ACC112 (cell line): ENCODE measurements at regions not wholly inside any gene's neighbourhood (a gene's known extent, or its start where the extent isn't known, plus 50 kb on each side); places are given as distances from the start of the nearest gene placed in this dataset.

Source experiments
- H2AFZ ChIP-seq: fragments of 200-600 bp; sonication (generic); one replicate; pipeline ENCODE4 v1.6.0; 2017; ENCODE audit warnings: antibody characterized with exemption, low read length; ENCODE audit not compliant: unreplicated experiment
- H3K27ac ChIP-seq: fragments of 200-600 bp; sonication (generic); 2 replicates; pipeline ENCODE4 v1.5.1; 2014; ENCODE audit warnings: low read depth, mild to moderate bottlenecking, antibody characterized with exemption, low read length, moderate library complexity
- H3K27me3 ChIP-seq: fragments of 200-600 bp; sonication (generic); 2 replicates; pipeline ENCODE4 v1.6.1; 2014; ENCODE audit warnings: mild to moderate bottlenecking, antibody characterized with exemption, low read length, moderate library complexity, mixed read lengths; ENCODE audit not compliant: insufficient read depth
- H3K36me3 ChIP-seq: fragments of 200-600 bp; sonication (generic); 2 replicates; pipeline ENCODE4 v1.6.1; 2016; ENCODE audit warnings: mild to moderate bottlenecking, antibody characterized with exemption, low read length, moderate library complexity, mixed read lengths; ENCODE audit not compliant: insufficient read depth
- H3K4me1 ChIP-seq: fragments of 200-600 bp; sonication (generic); one replicate; pipeline ENCODE4 v1.6.1; 2016; ENCODE audit warnings: low read length, mixed read lengths; ENCODE audit not compliant: insufficient read depth, unreplicated experiment, control insufficient read depth
- H3K4me3 ChIP-seq: fragments of 200-600 bp; sonication (generic); 2 replicates; pipeline ENCODE4 v1.5.1; 2014; ENCODE audit warnings: mild to moderate bottlenecking, low read depth, low read length
- H3K79me2 ChIP-seq: fragments of 200-600 bp; sonication (generic); one replicate; pipeline ENCODE4 v1.6.0; 2016; ENCODE audit warnings: low read length; ENCODE audit not compliant: control insufficient read depth, unreplicated experiment, insufficient read depth

DNA sequence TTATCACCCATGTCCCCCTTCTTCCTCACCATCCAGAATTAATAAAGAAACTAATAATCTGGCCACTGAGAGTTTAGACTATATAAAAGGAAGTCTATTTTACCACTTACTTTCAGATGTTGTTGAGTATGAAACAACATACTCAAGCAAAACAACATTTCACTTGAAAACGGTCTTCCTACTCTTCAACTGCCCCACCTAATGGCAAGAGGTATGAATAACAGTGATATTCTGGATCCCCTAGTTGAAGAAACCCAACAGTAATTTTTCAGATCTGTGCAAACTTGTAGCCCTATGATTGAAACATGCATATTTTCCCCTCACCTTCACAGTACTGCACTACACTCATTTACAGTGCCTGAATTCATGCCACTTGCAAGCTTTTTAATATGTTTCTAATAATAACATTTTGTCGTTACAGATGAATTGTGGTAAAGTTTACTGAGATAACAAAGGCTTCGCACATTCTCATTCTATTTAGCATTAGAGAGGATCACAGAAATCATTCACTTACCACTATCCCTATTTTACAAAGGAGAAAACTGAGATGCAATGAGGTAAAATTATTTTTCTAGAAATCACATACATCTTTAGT, 267.9 kb upstream of the PDE4D start:
- no peaks in the 10 kb centered on the region for H3K27me3 ChIP-seq

DNA sequence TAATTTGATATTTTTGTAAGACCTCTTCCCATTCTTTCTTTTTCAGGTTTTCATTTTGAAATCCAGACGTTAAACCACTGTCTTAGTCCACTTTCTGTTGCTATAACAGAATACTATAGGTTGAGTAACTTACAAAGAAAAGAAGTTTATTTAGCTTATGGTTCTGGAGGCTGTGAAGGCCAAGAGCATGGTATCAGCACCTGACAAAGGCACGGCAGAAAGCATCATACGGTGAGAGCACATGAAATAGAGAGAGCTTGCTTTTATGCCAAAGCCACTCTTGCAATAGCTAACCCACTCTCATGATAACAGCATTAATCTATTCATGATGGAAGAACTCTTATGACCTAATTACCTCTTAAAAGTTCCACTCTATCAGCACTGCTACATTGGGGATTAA, 255.6 kb upstream of the PDE4D start:
- H3K36me3 ChIP-seq: no peaks in the 10 kb centered on the region
- no peak overlapping the region for H2AFZ ChIP-seq
- no peaks in the 10 kb centered on the region for H3K27me3 ChIP-seq
- H3K4me3 ChIP-seq: no peak overlapping the region
- no peaks in the 10 kb centered on the region for H3K79me2 ChIP-seq
- H3K4me1 ChIP-seq: no peaks in the 10 kb centered on the region
- no peak overlapping the region for H3K27ac ChIP-seq

More for the DNA sequence above, 267.9 kb upstream of the PDE4D start:
- Histone ChIP-seq H3K4me3 (no peak overlapping the region), H3K27ac (no peak overlapping the region), H2AFZ (no peak overlapping the region), H3K36me3 (no peaks in the 10 kb centered on the region), H3K4me1 (no peaks in the 10 kb centered on the region), H3K79me2 (no peaks in the 10 kb centered on the region)

- H3K79me2 ChIP-seq: no peaks in the 10 kb centered on the region
- no peak overlapping the region for H3K27ac ChIP-seq
- no peak overlapping the region for H3K4me3 ChIP-seq
- H2AFZ ChIP-seq: no peak overlapping the region
- no peaks in the 10 kb centered on the region for H3K36me3 ChIP-seq
- no peaks in the 10 kb centered on the region for H3K4me1 ChIP-seq
- H3K27me3 ChIP-seq: no peaks in the 10 kb centered on the region
Measured at GRCh38 chr5:60148366-60148765, 254.8 kb upstream of the PDE4D start.

GRCh38 chr5:60147791-60148190, 254.3 kb upstream of the PDE4D start:
- Histone ChIP-seq H3K79me2 (no peaks in the 10 kb centered on the region), H3K4me3 (no peak overlapping the region), H2AFZ (no peak overlapping the region), H3K27me3 (no peaks in the 10 kb centered on the region), H3K36me3 (no peaks in the 10 kb centered on the region), H3K4me1 (no peaks in the 10 kb centered on the region), H3K27ac (no peak overlapping the region)

GRCh38 chr5:60143942-60144549, 250.5 kb upstream of the PDE4D start:
- H3K27me3 ChIP-seq: no peaks in the 10 kb centered on the region
- no peaks in the 10 kb centered on the region for H3K79me2 ChIP-seq
- H3K4me1 ChIP-seq: no peaks in the 10 kb centered on the region
- no peak overlapping the region for H2AFZ ChIP-seq
- no peak overlapping the region for H3K27ac ChIP-seq
- no peak overlapping the region for H3K4me3 ChIP-seq
- no peaks in the 10 kb centered on the region for H3K36me3 ChIP-seq

DNA sequence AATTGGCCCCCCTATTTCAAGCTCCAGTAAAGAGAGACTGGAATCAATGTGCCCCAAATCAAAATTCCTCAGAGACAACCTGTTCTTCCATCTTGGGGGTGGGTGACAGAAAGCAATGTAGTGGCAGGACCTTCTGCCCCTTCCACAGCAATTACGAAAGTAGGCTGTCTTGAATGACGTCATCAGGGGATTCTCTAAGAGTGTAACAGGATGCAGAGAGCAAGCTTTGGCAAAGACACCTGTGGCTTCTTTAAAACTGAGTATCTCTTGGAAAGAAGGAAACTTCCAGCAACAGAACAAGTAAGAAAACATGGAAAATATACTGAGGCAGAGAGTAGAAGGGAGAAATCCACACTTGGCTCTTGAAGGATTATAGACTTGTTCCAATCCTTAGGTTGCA, 247.6 kb upstream of the PDE4D start:
- Histone ChIP-seq H3K27ac (no peak overlapping the region), H3K4me3 (no peak overlapping the region), H3K79me2 (no peaks in the 10 kb centered on the region), H3K27me3 (no peaks in the 10 kb centered on the region), H2AFZ (no peak overlapping the region), H3K4me1 (no peaks in the 10 kb centered on the region), H3K36me3 (no peaks in the 10 kb centered on the region)

GRCh38 chr5:60136841-60137240, 243.3 kb upstream of the PDE4D start:
- Histone ChIP-seq H3K36me3 (no peaks in the 10 kb centered on the region), H3K4me1 (no peaks in the 10 kb centered on the region), H3K27me3 (no peaks in the 10 kb centered on the region), H2AFZ (no peak overlapping the region), H3K27ac (no peak overlapping the region), H3K79me2 (no peaks in the 10 kb centered on the region), H3K4me3 (no peak overlapping the region)

DNA sequence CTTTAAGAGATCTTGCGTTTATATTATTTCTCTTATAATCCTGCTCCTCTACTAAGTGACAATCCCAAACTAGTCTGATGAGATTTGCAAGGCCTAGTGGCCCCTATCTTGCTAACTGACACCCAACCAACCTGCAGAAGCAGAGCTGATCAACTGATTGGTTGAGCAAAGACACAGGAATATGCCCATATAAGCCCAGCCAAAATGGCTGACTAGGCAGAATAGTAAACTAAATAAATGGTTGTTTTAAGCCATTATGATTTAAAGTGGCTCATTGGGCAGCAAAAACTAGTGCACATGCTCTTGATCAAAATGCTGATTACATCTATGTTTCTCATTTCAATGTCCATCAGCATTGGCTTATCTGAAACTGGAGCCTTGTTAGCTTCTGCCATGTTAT, 238.0 kb upstream of the PDE4D start:
- Histone ChIP-seq H3K4me3 (no peak overlapping the region), H2AFZ (no peak overlapping the region), H3K36me3 (no peaks in the 10 kb centered on the region), H3K27me3 (no peaks in the 10 kb centered on the region), H3K4me1 (no peaks in the 10 kb centered on the region), H3K27ac (no peak overlapping the region), H3K79me2 (no peaks in the 10 kb centered on the region)

DNA sequence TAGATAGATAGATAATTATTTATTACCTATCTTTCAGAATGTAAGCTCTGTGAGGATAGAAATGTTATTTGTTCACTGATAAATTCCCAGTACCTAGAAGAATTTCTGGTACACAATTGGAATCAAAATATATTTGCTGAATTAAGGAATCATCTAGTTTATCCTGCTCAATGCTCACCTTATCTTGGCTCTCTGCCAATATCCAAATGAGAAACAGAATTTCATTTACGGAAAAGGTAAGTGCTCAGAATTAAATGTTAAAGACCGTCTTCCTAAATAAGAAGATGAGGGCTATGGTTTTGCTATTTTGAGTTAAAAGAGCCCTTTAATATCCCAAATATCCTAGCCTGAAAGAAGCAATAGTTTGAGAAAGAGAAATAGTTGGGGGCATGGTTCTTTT, 232.1 kb upstream of the PDE4D start:
- Histone ChIP-seq H3K79me2 (no peaks in the 10 kb centered on the region), H3K4me1 (no peaks in the 10 kb centered on the region), H3K4me3 (no peak overlapping the region), H2AFZ (no peak overlapping the region), H3K27ac (no peak overlapping the region), H3K36me3 (no peaks in the 10 kb centered on the region), H3K27me3 (no peaks in the 10 kb centered on the region)

DNA sequence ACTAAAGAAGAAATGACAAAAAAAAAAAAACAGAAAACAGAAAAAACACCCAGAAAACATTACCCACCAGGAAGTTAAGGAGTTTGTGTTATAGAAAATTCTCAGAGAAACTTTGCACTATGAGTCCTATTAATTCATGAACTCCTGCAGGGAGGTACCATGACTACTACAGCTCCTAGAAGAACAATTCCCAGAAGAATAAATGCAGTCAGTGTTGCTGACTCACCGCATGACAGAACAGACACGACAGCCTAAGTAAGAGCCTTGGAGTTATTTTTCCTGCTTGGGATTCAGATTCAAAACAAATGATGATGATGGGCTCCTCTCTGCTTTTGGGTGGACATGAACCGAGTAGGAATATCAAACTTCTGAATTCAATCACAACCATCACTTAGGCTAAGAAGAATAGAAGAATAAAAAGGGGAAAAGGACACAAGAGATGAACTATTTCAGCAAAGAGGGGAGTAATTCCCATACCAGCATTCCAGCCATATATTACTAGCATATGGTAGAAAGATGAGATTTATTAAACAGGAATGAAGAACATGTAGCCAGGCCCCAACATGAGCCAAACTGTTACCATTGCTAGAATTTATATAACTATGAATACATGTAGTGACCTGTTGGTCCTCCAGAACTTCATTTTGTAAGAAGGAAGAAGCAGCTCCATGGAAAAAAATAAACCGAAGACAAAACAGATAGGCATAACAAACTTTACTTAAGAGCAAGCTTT, 209.6 kb upstream of the PDE4D start:
- no peaks in the 10 kb centered on the region for H3K79me2 ChIP-seq
- no peaks in the 10 kb centered on the region for H3K36me3 ChIP-seq
- H3K4me3 ChIP-seq: no peak overlapping the region
- no peak overlapping the region for H3K27ac ChIP-seq
- H3K27me3 ChIP-seq: no peaks in the 10 kb centered on the region
- H3K4me1 ChIP-seq: no peaks in the 10 kb centered on the region
- no peak overlapping the region for H2AFZ ChIP-seq

DNA sequence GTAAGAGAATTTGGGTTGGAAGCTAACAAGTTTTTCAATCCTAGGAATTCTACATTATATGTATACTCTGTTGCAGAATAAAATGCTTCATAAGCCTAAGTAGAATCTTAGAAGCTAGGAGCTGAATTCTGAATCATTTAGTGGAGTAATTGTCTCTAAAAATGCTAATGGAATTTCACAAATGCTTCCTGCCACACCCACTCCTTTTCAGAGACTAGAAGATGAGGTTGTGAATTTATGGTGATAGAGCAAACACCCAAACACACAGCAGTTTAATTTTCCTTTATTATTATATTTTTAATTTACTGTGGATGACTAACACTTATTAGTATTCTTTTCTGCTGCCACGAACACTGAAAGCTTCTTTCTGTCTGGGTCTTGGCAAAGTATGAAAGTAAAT, 208.0 kb upstream of the PDE4D start:
- Histone ChIP-seq H2AFZ (no peak overlapping the region), H3K36me3 (no peaks in the 10 kb centered on the region), H3K27ac (no peak overlapping the region), H3K4me3 (no peak overlapping the region), H3K79me2 (no peaks in the 10 kb centered on the region), H3K4me1 (no peaks in the 10 kb centered on the region), H3K27me3 (no peaks in the 10 kb centered on the region)
